ENCODE measurements at regions not wholly inside any gene's neighbourhood (a gene's known extent, or its start where the extent isn't known, plus 50 kb on each side); places are given as distances from the start of the nearest gene placed in this dataset.

DNA sequence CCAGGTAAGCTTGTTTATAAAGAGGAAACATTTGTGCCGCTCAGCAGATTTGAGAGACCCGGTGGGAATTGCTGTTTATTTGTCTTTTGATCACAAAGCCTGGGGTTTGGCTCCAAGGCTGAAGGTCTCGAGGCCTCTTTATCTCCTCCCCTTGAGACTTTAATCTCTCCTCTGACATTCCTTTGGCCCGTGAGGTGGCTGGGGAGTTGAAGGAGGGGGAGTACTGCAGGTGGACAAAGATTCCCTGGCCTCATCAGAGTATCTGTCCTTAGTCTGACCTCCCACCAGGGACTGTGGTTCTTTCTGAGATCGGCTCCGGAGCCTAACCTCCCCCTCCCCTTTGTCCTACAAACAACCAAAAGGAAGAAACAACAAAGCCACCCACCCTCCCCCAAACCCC is 216.5 kb downstream of the MID1IP1 start:
- Histone ChIP-seq H3K56ac (ENCODE audit: extremely low read depth, insufficient read depth, low read length) (no peak overlapping the region), H2BK120ac (ENCODE audit: low read depth, low read length) (no peak overlapping the region), H2AFZ (replicated peaks; ENCODE audit: low read length, poor library complexity) (no peak overlapping the region), H3K4me3 (ENCODE audit: insufficient read depth, low read depth, low read length) (no peak overlapping the region), H3K4me2 (ENCODE audit: low read depth, low read length) (no peak overlapping the region), H2BK20ac (ENCODE audit: low read depth, low read length) (no peak overlapping the region), H3K27ac (ENCODE audit: insufficient read depth, low read length) (no peak overlapping the region), H3K9me3 (ENCODE audit: control insufficient read depth, insufficient read depth, low read length) (no peaks in the 10 kb centered on the region), H3K23ac (ENCODE audit: low read depth, low read length) (no peak overlapping the region), H4K91ac (ENCODE audit: insufficient read depth, low read depth, low read length) (no peak overlapping the region), H3K9ac (ENCODE audit: low read depth, low read length) (no peak overlapping the region), H3K36me3 (ENCODE audit: control insufficient read depth, insufficient read depth, low read length) (no peaks in the 10 kb centered on the region), H3K79me1 (ENCODE audit: low read depth in 1 of 2, low read length in 2 of 2) (no peaks in the 10 kb centered on the region), H3K4ac (ENCODE audit: low read depth, low read length) (no peak overlapping the region), H4K5ac (ENCODE audit: low read depth, low read length) (no peak overlapping the region), H3K14ac (replicated peaks; ENCODE audit: low read depth, low read length) (no peak overlapping the region), H3K18ac (ENCODE audit: low read depth, low read length) (no peak overlapping the region), H2BK15ac (ENCODE audit: low read depth, low read length) (no peak overlapping the region), H2BK5ac (ENCODE audit: low read depth, low read length, poor library complexity, severe bottlenecking) (no peak overlapping the region), H2AK5ac (ENCODE audit: low read depth, low read length) (no peak overlapping the region), H3K27me3 (ENCODE audit: control insufficient read depth, insufficient read depth, low read length) (peaks cover 26% of the 10 kb centered on the region), H2AK9ac (replicated peaks; ENCODE audit: low read depth, low read length, poor library complexity) (no peak overlapping the region), H3K9me1 (ENCODE audit: insufficient read depth, low read length) (no peaks in the 10 kb centered on the region), H4K20me1 (ENCODE audit: insufficient read depth, low read length) (no peaks in the 10 kb centered on the region), H4K8ac (ENCODE audit: low read depth in 2 of 2, low read length in 2 of 2) (no peak overlapping the region), H3K4me1 (ENCODE audit: control insufficient read depth, insufficient read depth, low read length) (no peaks in the 10 kb centered on the region)
- TF ChIP-seq SMC3 (IDR thresholded peaks at IDR 0.05; ENCODE audit: low read depth, low read length), result no peak
- no peak for TF ChIP-seq MXI1 (IDR thresholded peaks at IDR 0.05; ENCODE audit: borderline replicate concordance, low read depth, low read length)
- TF ChIP-seq, protein P1, sequence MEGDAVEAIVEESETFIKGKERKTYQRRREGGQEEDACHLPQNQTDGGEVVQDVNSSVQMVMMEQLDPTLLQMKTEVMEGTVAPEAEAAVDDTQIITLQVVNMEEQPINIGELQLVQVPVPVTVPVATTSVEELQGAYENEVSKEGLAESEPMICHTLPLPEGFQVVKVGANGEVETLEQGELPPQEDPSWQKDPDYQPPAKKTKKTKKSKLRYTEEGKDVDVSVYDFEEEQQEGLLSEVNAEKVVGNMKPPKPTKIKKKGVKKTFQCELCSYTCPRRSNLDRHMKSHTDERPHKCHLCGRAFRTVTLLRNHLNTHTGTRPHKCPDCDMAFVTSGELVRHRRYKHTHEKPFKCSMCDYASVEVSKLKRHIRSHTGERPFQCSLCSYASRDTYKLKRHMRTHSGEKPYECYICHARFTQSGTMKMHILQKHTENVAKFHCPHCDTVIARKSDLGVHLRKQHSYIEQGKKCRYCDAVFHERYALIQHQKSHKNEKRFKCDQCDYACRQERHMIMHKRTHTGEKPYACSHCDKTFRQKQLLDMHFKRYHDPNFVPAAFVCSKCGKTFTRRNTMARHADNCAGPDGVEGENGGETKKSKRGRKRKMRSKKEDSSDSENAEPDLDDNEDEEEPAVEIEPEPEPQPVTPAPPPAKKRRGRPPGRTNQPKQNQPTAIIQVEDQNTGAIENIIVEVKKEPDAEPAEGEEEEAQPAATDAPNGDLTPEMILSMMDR (conservative IDR thresholded peaks at IDR 0.05; ENCODE audit: low read depth, low read length), result no peak
- no peak for TF ChIP-seq MAZ (IDR thresholded peaks at IDR 0.05; ENCODE audit: borderline replicate concordance, low read depth, low read length)
- TF ChIP-seq, protein P2, sequence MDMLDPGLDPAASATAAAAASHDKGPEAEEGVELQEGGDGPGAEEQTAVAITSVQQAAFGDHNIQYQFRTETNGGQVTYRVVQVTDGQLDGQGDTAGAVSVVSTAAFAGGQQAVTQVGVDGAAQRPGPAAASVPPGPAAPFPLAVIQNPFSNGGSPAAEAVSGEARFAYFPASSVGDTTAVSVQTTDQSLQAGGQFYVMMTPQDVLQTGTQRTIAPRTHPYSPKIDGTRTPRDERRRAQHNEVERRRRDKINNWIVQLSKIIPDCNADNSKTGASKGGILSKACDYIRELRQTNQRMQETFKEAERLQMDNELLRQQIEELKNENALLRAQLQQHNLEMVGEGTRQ (IDR thresholded peaks at IDR 0.05; ENCODE audit: low read depth, low read length), result no peak
- TF ChIP-seq RCOR1 (IDR thresholded peaks at IDR 0.05; ENCODE audit: insufficient replicate concordance, low read length), result no peak
- no peak for TF ChIP-seq BHLHE40 (IDR thresholded peaks at IDR 0.05; ENCODE audit: low read depth, low read length)
- no peak for TF ChIP-seq RAD21 (IDR thresholded peaks at IDR 0.05; ENCODE audit: low read length)
- TF ChIP-seq CEBPB (IDR thresholded peaks at IDR 0.05; ENCODE audit: low read depth, low read length), result no peak
- TF ChIP-seq POLR2A (IDR thresholded peaks at IDR 0.05; ENCODE audit: low read depth, low read length), result no peak
- TF ChIP-seq, protein P3, sequence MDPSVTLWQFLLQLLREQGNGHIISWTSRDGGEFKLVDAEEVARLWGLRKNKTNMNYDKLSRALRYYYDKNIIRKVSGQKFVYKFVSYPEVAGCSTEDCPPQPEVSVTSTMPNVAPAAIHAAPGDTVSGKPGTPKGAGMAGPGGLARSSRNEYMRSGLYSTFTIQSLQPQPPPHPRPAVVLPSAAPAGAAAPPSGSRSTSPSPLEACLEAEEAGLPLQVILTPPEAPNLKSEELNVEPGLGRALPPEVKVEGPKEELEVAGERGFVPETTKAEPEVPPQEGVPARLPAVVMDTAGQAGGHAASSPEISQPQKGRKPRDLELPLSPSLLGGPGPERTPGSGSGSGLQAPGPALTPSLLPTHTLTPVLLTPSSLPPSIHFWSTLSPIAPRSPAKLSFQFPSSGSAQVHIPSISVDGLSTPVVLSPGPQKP (IDR thresholded peaks at IDR 0.05; ENCODE audit: borderline replicate concordance, low read depth, low read length), result no peak
- TF ChIP-seq RFX5 (IDR thresholded peaks at IDR 0.05; ENCODE audit: low read depth, low read length), result no peak
- no peak for TF ChIP-seq CHD1 (IDR thresholded peaks at IDR 0.05; ENCODE audit: low read depth, low read length)
- no peak for TF ChIP-seq MAFK (IDR thresholded peaks at IDR 0.05; ENCODE audit: low read depth, low read length)
- TF ChIP-seq NFE2L2 (IDR thresholded peaks at IDR 0.05; ENCODE audit: low read depth, low read length), result no peak
- TF ChIP-seq FOS (IDR thresholded peaks at IDR 0.05; ENCODE audit: low read depth, low read length), result no peak
- ChIA-PET CTCF (no interaction called here), POLR2A (ENCODE audit: unreplicated experiment) (no interaction called here)
- ATAC-seq (ENCODE audit: low read depth) (no peak), DNase-seq (no peak)
- intact Hi-C loops (cut with micrococcal nuclease), result no loop called here
- no CpG with 5 or more reads among the region's 6 CpGs for WGBS, 2 experiments (ENCODE audit: extremely low coverage in 2 of 2, insufficient read length in 1 of 2)
- dilution Hi-C loops (cut with HindIII; ENCODE audit: low sequenced_read_pairs, unreplicated experiment), result no loop called here
- no TSS peak for BruUV-seq (replicated peaks)
- in situ Hi-C loops (cut with MboI; ENCODE audit: low sequenced_read_pairs), result no loop called here

Measured in IMR-90 (cell line).